ENCODE measurements at regions not wholly inside any gene's neighbourhood (a gene's known extent, or its start where the extent isn't known, plus 50 kb on each side); places are given as distances from the start of the nearest gene placed in this dataset.
"Not testable (repeated sequence)": the region's sequence is repeated elsewhere in the genome, so short reads cannot be mapped to it uniquely, and the experiment has no call there.

DNA sequence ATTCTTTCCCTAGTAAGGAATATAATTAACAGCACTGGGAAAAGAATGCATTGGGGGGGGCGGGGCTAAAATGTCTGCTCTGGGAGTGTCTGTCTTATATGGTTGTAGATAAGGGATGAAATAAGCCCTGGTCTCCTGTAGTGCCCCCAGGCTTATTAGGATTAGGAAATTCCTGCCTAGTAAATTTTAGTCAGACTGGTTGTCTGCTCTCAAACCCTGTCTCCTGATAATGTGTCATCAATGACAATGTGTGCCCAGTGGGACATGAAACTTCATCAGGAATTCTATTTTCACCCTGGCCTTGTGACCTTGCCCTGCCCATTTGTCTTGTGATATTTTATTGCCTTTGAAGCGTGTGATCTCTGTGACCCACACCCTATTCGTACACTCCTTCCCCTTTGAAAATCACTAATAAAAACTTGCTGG, 61.9 kb upstream of the UGT2B7 start:
- TF ChIP-seq, protein P1, sequence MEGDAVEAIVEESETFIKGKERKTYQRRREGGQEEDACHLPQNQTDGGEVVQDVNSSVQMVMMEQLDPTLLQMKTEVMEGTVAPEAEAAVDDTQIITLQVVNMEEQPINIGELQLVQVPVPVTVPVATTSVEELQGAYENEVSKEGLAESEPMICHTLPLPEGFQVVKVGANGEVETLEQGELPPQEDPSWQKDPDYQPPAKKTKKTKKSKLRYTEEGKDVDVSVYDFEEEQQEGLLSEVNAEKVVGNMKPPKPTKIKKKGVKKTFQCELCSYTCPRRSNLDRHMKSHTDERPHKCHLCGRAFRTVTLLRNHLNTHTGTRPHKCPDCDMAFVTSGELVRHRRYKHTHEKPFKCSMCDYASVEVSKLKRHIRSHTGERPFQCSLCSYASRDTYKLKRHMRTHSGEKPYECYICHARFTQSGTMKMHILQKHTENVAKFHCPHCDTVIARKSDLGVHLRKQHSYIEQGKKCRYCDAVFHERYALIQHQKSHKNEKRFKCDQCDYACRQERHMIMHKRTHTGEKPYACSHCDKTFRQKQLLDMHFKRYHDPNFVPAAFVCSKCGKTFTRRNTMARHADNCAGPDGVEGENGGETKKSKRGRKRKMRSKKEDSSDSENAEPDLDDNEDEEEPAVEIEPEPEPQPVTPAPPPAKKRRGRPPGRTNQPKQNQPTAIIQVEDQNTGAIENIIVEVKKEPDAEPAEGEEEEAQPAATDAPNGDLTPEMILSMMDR (IDR thresholded peaks at IDR 0.05; ENCODE audit: borderline replicate concordance, extremely low read depth, low read length, poor library complexity, severe bottlenecking): not testable (repeated sequence)
- not testable (repeated sequence) for TF ChIP-seq EZH2 (IDR thresholded peaks at IDR 0.05; ENCODE audit: borderline replicate concordance, low read depth, low read length, severe bottlenecking)
